ENCODE measurements at regions not wholly inside any gene's neighbourhood (a gene's known extent, or its start where the extent isn't known, plus 50 kb on each side); places are given as distances from the start of the nearest gene placed in this dataset.
A peak's percentile ranks its signal among the peaks of the same experiment; 100 is the strongest.

GRCh38 chr7:155208681-155209477, 88.8 kb upstream of the INSIG1 start:
- no peaks in the 10 kb centered on the region for H3K36me3 ChIP-seq (replicated peaks in 1 of 2; ENCODE audit: insufficient read depth in 1 of 2, low read depth in 2 of 2)
- H3K27me3 ChIP-seq, result no peaks in the 10 kb centered on the region
- H3K9me3 ChIP-seq, result no peaks in the 10 kb centered on the region
- peaks cover 22% of the 10 kb centered on the region for H3K4me1 ChIP-seq
- H3K4me3 ChIP-seq, result no peak overlapping the region
- no peak for TF ChIP-seq CTCF (IDR thresholded peaks at IDR 0.05)
- TF ChIP-seq POLR2A (IDR thresholded peaks at IDR 0.05), result no peak
- H3K27ac ChIP-seq, result peak overlapping the region in 2 of 4 donors; percentile 17 to 21
- ATAC-seq (no peak), DNase-seq (no peak)
- 61 to 84% methylated on average over 10 to 15 of the region's 15 CpGs for WGBS, 2 donors
- intact Hi-C loops (cut with DNase I), result no loop called here

GRCh38 chr7:155209478-155210319, 88.0 kb upstream of the INSIG1 start:
- no peak for TF ChIP-seq CTCF (IDR thresholded peaks at IDR 0.05)
- no peak for TF ChIP-seq POLR2A (IDR thresholded peaks at IDR 0.05)
- intact Hi-C loops (cut with DNase I), result no loop called here
- peaks cover 22% of the 10 kb centered on the region for H3K4me1 ChIP-seq
- H3K36me3 ChIP-seq (replicated peaks in 1 of 2; ENCODE audit: insufficient read depth in 1 of 2, low read depth in 2 of 2), result no peaks in the 10 kb centered on the region
- ATAC-seq, result no peak
- no peak overlapping the region for H3K4me3 ChIP-seq
- no peaks in the 10 kb centered on the region for H3K27me3 ChIP-seq
- H3K9me3 ChIP-seq, result no peaks in the 10 kb centered on the region
- 78 to 84% methylated on average over 20 of the region's 21 CpGs for WGBS, 2 donors
- DNase-seq, result no peak
- H3K27ac ChIP-seq, result peak overlapping the region in 2 of 4 donors; percentile 17 to 21

- DNase-seq, result no peak
Measured at GRCh38 chr7:155210356-155210755, 87.3 kb upstream of the INSIG1 start.

GRCh38 chr7:155211173-155211572, 86.5 kb upstream of the INSIG1 start:
- TF ChIP-seq CTCF (IDR thresholded peaks at IDR 0.05), result no peak
- TF ChIP-seq POLR2A (IDR thresholded peaks at IDR 0.05), result no peak
- no peak for ATAC-seq

More at GRCh38 chr7:155210356-155210755, 87.3 kb upstream of the INSIG1 start:
- Histone ChIP-seq H3K4me3 (no peak overlapping the region), H3K4me1 (peaks cover 21% of the 10 kb centered on the region), H3K36me3 (replicated peaks in 1 of 2; ENCODE audit: insufficient read depth in 1 of 2, low read depth in 2 of 2) (no peaks in the 10 kb centered on the region), H3K27me3 (no peaks in the 10 kb centered on the region), H3K9me3 (no peaks in the 10 kb centered on the region), H3K27ac (no peak overlapping the region)
- intact Hi-C loops (cut with DNase I), result no loop called here
- no peak for ATAC-seq
- TF ChIP-seq CTCF (IDR thresholded peaks at IDR 0.05) (no peak), POLR2A (IDR thresholded peaks at IDR 0.05) (no peak)
- WGBS, 2 donors, result 80 to 84% methylated on average over 1 to 7 of the region's 7 CpGs

More at GRCh38 chr7:155211173-155211572, 86.5 kb upstream of the INSIG1 start:
- H3K36me3 ChIP-seq (replicated peaks in 1 of 2; ENCODE audit: insufficient read depth in 1 of 2, low read depth in 2 of 2), result no peaks in the 10 kb centered on the region
- H3K9me3 ChIP-seq, result no peaks in the 10 kb centered on the region
- H3K4me1 ChIP-seq, result peaks cover 28% of the 10 kb centered on the region
- no peak overlapping the region for H3K4me3 ChIP-seq
- no peak for DNase-seq
- intact Hi-C loops (cut with DNase I), result no loop called here
- H3K27ac ChIP-seq, result no peak overlapping the region
- no peaks in the 10 kb centered on the region for H3K27me3 ChIP-seq
- WGBS, 2 donors, result 88 to 89% methylated on average over 6 of the region's 6 CpGs

All from body of pancreas (tissue), 4 donors.